ENCODE measurements at regions not wholly inside any gene's neighbourhood (a gene's known extent, or its start where the extent isn't known, plus 50 kb on each side); places are given as distances from the start of the nearest gene placed in this dataset.

DNA sequence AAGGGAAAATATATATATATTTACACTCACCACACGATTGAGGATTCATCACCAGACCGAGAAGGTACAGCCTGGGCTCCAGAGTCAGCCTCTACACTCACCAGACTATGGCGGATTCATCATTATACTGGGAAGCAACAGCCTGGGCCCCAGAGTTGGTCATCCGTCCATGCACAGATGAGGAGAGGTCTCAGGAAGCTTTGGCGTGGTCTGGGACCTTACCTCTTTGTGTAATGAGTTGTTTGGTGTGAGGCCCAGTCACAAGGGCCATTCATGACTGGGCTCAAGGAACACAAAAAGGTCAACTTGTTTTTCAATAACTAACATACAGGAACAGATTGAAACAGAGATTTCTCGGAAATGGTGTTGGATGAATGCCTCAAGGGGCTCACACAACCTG is 926.1 kb downstream of the FAM133A start:
- TF ChIP-seq, protein P1, sequence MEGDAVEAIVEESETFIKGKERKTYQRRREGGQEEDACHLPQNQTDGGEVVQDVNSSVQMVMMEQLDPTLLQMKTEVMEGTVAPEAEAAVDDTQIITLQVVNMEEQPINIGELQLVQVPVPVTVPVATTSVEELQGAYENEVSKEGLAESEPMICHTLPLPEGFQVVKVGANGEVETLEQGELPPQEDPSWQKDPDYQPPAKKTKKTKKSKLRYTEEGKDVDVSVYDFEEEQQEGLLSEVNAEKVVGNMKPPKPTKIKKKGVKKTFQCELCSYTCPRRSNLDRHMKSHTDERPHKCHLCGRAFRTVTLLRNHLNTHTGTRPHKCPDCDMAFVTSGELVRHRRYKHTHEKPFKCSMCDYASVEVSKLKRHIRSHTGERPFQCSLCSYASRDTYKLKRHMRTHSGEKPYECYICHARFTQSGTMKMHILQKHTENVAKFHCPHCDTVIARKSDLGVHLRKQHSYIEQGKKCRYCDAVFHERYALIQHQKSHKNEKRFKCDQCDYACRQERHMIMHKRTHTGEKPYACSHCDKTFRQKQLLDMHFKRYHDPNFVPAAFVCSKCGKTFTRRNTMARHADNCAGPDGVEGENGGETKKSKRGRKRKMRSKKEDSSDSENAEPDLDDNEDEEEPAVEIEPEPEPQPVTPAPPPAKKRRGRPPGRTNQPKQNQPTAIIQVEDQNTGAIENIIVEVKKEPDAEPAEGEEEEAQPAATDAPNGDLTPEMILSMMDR (IDR thresholded peaks at IDR 0.05; ENCODE audit: insufficient read depth, low read depth, low read length), result no peak
- no peak for TF ChIP-seq EZH2 (IDR thresholded peaks at IDR 0.05; ENCODE audit: insufficient read depth, low read length)

All from astrocyte (in vitro differentiated cells and primary cell).